Nephron progenitor cell (in vitro differentiated cells): ENCODE measurements at regions not wholly inside any gene's neighbourhood (a gene's known extent, or its start where the extent isn't known, plus 50 kb on each side); places are given as distances from the start of the nearest gene placed in this dataset.
"Not testable (repeated sequence)": the region's sequence is repeated elsewhere in the genome, so short reads cannot be mapped to it uniquely, and the experiment has no call there.

Source experiments
- DNase-seq: peaks from one replicate; pipeline ENCODE4 v3.0.0; 2021
- H3K27ac Mint-ChIP-seq: 2 replicates; pipeline ENCODE4 v1.8.0; 2021; ENCODE audit warnings: mild to moderate bottlenecking, moderate library complexity, mixed read lengths
- H3K27me3 Mint-ChIP-seq: 2 replicates; pipeline ENCODE4 v1.8.0; 2021; ENCODE audit warnings: mild to moderate bottlenecking, low read depth, mixed read lengths; ENCODE audit not compliant: poor library complexity
- H3K36me3 Mint-ChIP-seq: 2 replicates; pipeline ENCODE4 v1.8.0; 2021; ENCODE audit warnings: low read depth, mixed read lengths
- H3K4me1 Mint-ChIP-seq: 2 replicates; pipeline ENCODE4 v1.8.0; 2021; ENCODE audit warnings: mixed read lengths
- H3K4me3 Mint-ChIP-seq: 2 replicates; pipeline ENCODE4 v1.8.0; 2021; ENCODE audit warnings: mild to moderate bottlenecking, moderate library complexity, mixed read lengths
- H3K9me3 Mint-ChIP-seq: 2 replicates; pipeline ENCODE4 v1.8.0; 2021; ENCODE audit warnings: mild to moderate bottlenecking, moderate library complexity, mixed read lengths
- TF ChIP-seq, protein P1 (sequence below): fragments of 200-600 bp; sonication (generic); IDR thresholded peaks from 2 replicates; pipeline ENCODE4 v1.5.0; 2021; ENCODE audit warnings: antibody characterized with exemption

DNA sequence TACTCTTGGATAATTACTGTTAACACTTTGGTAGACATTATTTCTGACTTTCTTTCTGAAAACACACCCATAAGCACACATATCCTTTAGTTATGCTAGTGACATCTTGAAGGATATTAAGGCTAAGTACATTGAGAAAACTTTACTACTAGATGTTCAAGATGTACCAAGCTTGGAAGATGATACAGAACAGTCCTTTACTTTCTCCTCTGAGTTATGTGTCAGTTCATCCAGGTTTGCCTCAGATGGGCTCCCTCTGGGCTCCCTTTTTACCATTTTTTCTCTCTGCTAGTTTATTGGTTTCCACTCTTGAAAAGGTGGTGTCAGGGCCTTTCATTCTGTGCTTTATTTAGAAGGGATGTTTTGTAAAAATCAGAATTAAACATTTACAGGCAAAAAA lies 172.3 kb downstream of the S1PR1 start:
- H3K27ac Mint-ChIP-seq: no peak overlapping the region
- H3K27me3 Mint-ChIP-seq: no peaks in the 10 kb centered on the region
- DNase-seq: no peak
- H3K36me3 Mint-ChIP-seq: peaks cover 7% of the 10 kb centered on the region
- peaks cover 65% of the 10 kb centered on the region for H3K4me1 Mint-ChIP-seq
- peaks cover 25% of the 10 kb centered on the region for H3K9me3 Mint-ChIP-seq
- no peak overlapping the region for H3K4me3 Mint-ChIP-seq
- TF ChIP-seq, protein P1, sequence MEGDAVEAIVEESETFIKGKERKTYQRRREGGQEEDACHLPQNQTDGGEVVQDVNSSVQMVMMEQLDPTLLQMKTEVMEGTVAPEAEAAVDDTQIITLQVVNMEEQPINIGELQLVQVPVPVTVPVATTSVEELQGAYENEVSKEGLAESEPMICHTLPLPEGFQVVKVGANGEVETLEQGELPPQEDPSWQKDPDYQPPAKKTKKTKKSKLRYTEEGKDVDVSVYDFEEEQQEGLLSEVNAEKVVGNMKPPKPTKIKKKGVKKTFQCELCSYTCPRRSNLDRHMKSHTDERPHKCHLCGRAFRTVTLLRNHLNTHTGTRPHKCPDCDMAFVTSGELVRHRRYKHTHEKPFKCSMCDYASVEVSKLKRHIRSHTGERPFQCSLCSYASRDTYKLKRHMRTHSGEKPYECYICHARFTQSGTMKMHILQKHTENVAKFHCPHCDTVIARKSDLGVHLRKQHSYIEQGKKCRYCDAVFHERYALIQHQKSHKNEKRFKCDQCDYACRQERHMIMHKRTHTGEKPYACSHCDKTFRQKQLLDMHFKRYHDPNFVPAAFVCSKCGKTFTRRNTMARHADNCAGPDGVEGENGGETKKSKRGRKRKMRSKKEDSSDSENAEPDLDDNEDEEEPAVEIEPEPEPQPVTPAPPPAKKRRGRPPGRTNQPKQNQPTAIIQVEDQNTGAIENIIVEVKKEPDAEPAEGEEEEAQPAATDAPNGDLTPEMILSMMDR: no peak

DNA sequence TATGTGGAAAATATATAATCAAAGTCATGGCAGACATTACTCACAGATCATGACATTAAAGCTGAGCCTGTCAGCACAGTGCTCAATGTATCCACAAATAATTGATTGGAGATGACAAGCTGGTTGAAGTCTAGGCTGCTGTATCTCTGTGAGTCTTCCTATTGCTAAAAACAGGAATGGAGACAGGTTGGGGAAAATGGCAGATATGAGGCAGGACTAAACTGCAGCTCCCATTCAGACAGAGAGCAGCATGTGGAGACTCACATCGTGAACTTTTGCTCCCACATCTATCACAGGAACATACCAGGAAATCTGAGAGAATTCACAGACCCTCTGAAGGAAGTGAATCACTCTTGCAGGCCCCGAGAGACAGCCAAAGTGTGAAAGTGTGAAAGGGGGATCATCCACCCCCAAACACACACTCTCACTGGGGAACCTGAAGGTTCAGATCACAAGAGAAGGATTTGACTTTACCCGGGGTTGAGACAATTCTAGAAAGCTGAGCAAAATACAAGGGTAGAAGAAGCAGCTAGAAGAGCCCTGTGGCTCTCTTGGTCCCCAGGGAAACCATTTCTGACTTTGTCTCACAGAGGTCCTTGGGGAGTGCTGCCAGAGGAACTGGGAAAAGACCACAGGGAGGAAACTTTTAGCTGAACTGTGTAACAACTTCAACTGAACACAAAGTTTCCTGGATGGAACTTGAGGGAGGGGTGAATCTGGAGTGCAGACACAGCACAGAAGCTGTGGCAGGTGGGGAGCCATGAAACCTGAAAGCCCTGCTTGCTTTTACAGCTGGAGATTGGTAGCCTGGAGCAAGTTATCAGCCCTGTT lies 173.4 kb downstream of the S1PR1 start:
- no peak for DNase-seq
- H3K4me3 Mint-ChIP-seq: peak overlapping the region; percentile 49
- H3K36me3 Mint-ChIP-seq: peaks cover 7% of the 10 kb centered on the region
- TF ChIP-seq, protein P1: no peak
- H3K4me1 Mint-ChIP-seq: peaks cover 59% of the 10 kb centered on the region
- peak overlapping the region; percentile 94 for H3K27ac Mint-ChIP-seq
- H3K27me3 Mint-ChIP-seq: no peaks in the 10 kb centered on the region
- H3K9me3 Mint-ChIP-seq: peaks cover 32% of the 10 kb centered on the region

DNA sequence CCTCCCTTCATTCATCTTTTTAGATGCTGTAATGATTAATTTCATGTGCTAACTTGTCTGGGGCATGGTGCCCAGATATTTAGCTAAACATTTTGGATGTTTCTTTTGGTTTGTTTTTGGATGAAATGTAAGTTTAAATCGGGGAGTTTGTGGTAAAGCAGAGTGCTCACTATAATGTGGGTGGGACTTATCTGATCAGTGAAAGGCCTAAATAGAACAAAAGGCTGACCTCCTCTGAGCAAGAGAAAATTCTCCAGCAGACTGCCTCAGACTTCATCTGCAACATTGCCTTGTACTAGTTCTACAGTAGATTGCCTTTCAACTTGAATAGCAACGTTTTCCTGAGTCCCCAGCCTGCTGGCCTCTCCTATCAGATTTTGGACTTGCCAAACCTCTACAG lies 183.6 kb downstream of the S1PR1 start:
- no peak for DNase-seq
- Mint-ChIP-seq H3K27ac (no peak overlapping the region), H3K4me3 (no peak overlapping the region), H3K36me3 (no peaks in the 10 kb centered on the region), H3K9me3 (peaks cover 13% of the 10 kb centered on the region), H3K27me3 (no peaks in the 10 kb centered on the region), H3K4me1 (no peaks in the 10 kb centered on the region)
- TF ChIP-seq, protein P1: no peak

DNA sequence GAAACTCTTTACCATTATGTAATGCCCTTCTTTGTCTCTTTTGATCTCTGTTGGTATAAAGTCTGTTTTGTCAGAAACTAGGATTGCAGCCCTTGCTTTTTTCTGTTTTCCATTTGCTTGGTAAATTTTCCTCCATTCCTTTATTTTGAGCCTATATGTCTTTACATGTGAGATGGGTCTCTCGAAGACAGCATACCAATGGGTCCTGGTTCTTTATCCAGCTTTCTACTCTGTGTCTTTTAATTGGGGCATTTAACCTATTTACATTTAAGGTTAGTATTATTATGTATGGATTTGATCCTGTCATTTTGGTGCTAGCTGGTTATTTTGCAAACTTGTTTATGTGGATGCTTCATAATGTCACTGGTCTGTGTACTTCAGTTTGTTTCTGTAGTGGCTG lies 191.3 kb downstream of the S1PR1 start:
- H3K36me3 Mint-ChIP-seq, H3K27me3 Mint-ChIP-seq, DNase-seq, H3K27ac Mint-ChIP-seq, H3K4me3 Mint-ChIP-seq, H3K4me1 Mint-ChIP-seq: not testable (repeated sequence)
- peaks cover 24% of the 10 kb centered on the region for H3K9me3 Mint-ChIP-seq

DNA sequence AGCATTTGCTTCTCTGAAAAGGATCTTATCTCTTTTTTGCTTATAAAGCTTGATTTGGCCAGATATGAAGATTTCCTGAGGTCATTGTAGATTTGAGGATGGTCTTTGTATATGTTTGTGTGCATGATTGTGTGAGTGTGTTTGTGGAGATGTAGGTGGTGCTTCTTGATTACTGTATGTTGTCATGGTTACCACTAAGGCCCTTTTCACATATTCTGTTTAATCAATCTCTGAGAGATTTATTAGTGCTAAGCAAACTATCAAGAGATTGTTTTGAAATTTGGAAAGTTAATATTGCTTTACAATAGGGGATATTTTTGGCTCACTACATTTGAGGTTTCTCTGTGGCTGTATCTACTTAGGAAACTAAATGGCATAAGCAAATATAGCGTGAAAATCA lies 191.7 kb downstream of the S1PR1 start:
- no peak for DNase-seq
- Mint-ChIP-seq H3K4me1 (no peaks in the 10 kb centered on the region), H3K36me3 (no peaks in the 10 kb centered on the region), H3K4me3 (no peak overlapping the region), H3K9me3 (peaks cover 20% of the 10 kb centered on the region), H3K27me3 (no peaks in the 10 kb centered on the region), H3K27ac (no peak overlapping the region)
- TF ChIP-seq, protein P1: no peak

DNA sequence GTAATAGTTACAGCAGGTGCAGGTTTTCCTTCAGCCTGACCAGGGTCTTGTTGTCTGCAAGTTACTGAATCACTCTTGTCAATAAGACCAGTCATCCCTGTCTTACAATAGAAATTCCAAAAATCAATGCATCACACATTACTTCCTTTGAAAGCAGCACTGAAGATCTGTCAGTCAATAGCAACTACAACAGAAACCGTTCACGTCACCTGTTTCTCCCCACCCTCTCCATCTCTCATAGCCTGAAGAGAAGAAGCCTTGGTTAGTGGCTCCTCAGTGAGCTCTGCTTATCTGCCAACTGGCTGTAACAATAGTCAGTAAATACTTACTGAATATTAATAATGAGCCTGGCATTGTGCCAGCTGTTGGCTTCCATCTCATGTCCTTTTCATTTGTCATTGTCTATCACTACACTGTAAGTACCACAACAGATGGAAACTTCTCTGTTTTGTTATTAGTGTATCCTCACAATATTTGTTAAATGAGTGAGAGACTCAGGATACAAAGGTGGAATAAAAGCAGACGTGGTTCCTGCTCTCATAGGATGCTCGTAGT lies 195.2 kb downstream of the S1PR1 start:
- no peak overlapping the region for H3K4me3 Mint-ChIP-seq
- H3K4me1 Mint-ChIP-seq: peaks cover 16% of the 10 kb centered on the region
- TF ChIP-seq, protein P1: no peak
- H3K36me3 Mint-ChIP-seq: no peaks in the 10 kb centered on the region
- H3K9me3 Mint-ChIP-seq: peaks cover 15% of the 10 kb centered on the region
- DNase-seq: no peak
- no peak overlapping the region for H3K27ac Mint-ChIP-seq
- H3K27me3 Mint-ChIP-seq: no peaks in the 10 kb centered on the region
